ENCODE measurements at regions not wholly inside any gene's neighbourhood (a gene's known extent, or its start where the extent isn't known, plus 50 kb on each side); places are given as distances from the start of the nearest gene placed in this dataset.

DNA sequence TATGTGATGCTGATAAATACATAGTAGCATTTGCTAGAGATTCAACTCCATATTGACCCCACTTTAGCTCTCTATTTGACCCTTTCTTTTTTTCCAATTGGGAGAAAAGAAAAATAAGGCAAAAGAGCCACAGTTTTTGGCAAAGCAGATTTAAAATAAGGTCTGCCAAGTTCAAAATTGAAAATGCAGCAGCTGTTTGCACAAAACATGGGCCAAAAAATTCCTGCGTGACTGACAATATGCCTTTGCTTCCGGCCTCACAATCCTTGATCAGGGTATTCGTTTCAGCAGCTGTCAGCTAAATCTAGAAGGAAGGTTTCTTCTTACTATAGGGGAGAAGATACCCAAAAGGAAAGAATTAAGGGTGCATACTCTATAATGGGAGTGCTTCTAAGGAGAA, 563.5 kb upstream of the CCDC54 start:
- peaks cover 2% of the 10 kb centered on the region for H3K27me3 Mint-ChIP-seq (ENCODE audit: low read depth)
- no peaks in the 10 kb centered on the region for H3K36me3 Mint-ChIP-seq (ENCODE audit: insufficient read depth)
- no peak overlapping the region for H3K4me3 Mint-ChIP-seq
- no peaks in the 10 kb centered on the region for H3K9me3 Mint-ChIP-seq
- ATAC-seq (no peak), DNase-seq (no peak)
- no peaks in the 10 kb centered on the region for H3K4me1 Mint-ChIP-seq (ENCODE audit: low read depth)

DNA sequence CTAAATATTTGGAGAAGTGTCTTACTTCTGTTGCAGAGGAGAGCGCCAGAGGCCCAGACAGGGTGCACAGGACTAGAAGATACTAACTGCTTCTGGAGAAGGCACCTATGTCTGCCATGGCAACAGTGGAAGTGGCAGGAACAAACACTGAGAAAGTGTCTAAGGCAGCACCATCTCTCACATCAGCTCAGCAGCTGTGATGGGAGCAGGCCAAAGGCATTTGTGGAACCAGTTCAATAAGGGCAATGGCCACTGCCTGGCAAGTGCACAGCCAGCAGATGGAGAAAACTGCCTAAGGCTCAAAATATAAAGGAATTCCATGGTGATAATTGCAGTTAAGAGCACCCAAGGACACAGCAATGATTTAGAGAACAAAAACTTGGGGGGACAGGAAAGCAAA, 563.0 kb upstream of the CCDC54 start:
- no peak for ATAC-seq
- no peak overlapping the region for H3K4me3 Mint-ChIP-seq
- no peaks in the 10 kb centered on the region for H3K36me3 Mint-ChIP-seq (ENCODE audit: insufficient read depth)
- DNase-seq: no peak
- H3K27me3 Mint-ChIP-seq (ENCODE audit: low read depth): peaks cover 2% of the 10 kb centered on the region
- no peaks in the 10 kb centered on the region for H3K4me1 Mint-ChIP-seq (ENCODE audit: low read depth)
- H3K9me3 Mint-ChIP-seq: no peaks in the 10 kb centered on the region

DNA sequence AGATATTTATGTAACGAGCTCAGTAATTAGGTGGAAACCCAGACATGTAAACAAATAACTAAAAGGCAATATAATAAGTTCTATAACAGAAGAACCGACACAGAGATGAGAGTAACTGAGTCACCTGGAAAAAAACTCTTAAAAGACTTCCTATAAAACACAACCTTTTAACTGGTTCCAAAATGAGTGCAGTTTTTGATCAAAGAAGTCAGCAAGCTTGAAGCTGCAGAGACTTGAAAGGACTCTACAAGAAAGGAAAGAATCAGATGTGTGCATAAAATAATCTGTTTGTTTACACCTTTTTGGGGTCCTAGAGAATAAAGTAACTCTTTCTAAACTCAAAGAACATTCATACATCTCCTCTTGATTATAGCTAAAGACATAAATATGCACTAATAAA, 560.4 kb upstream of the CCDC54 start:
- no peaks in the 10 kb centered on the region for H3K36me3 Mint-ChIP-seq (ENCODE audit: insufficient read depth)
- H3K4me3 Mint-ChIP-seq: no peak overlapping the region
- DNase-seq (no peak), ATAC-seq (no peak)
- no peaks in the 10 kb centered on the region for H3K9me3 Mint-ChIP-seq
- H3K4me1 Mint-ChIP-seq (ENCODE audit: low read depth): no peaks in the 10 kb centered on the region
- peaks cover 2% of the 10 kb centered on the region for H3K27me3 Mint-ChIP-seq (ENCODE audit: low read depth)

DNA sequence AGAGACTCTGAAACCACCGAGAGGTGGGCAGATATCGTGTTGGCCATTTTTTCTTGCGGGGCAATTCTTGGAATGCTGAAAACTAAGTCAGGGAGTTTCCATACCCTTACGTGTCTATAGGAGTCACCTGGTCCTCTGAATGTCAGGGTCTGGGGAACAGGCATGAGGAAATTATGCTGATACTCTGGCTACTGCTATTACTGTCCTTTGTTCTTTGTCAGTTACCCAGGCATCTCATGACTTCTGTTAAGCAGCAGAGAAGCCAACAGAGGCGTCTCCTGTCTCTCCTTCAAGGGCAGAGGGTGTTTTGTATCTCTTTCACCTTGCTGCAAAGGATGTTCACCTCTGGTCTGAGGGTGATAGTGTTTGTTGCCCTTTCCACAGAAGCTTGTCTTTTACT, 559.5 kb upstream of the CCDC54 start:
- H3K27me3 Mint-ChIP-seq (ENCODE audit: low read depth): peaks cover 2% of the 10 kb centered on the region
- H3K9me3 Mint-ChIP-seq: no peaks in the 10 kb centered on the region
- no peak overlapping the region for H3K4me3 Mint-ChIP-seq
- H3K4me1 Mint-ChIP-seq (ENCODE audit: low read depth): no peaks in the 10 kb centered on the region
- DNase-seq (no peak), ATAC-seq (no peak)
- no peaks in the 10 kb centered on the region for H3K36me3 Mint-ChIP-seq (ENCODE audit: insufficient read depth)

DNA sequence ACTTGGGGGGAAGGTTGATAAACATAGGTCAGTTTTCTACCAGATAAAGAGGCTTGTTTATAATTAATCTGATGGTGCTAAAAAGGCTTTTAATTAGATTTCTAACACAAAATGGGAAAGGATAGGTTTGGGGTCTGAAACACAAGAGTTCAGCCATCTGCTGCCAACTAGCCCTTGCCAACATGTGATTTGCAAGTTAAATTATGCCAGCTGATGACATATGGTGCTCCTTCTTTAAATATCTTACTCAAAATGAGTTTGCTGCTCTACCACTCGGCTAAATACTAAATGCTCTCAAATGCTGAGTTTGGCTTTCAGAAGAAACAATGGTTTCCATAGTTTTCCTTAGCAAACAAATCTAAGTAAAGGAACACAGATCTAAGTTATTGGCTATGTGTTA, 557.8 kb upstream of the CCDC54 start:
- ATAC-seq (no peak), DNase-seq (no peak)
- H3K4me1 Mint-ChIP-seq (ENCODE audit: low read depth): no peaks in the 10 kb centered on the region
- peaks cover 2% of the 10 kb centered on the region for H3K27me3 Mint-ChIP-seq (ENCODE audit: low read depth)
- H3K9me3 Mint-ChIP-seq: no peaks in the 10 kb centered on the region
- H3K36me3 Mint-ChIP-seq (ENCODE audit: insufficient read depth): no peaks in the 10 kb centered on the region
- H3K4me3 Mint-ChIP-seq: no peak overlapping the region

DNA sequence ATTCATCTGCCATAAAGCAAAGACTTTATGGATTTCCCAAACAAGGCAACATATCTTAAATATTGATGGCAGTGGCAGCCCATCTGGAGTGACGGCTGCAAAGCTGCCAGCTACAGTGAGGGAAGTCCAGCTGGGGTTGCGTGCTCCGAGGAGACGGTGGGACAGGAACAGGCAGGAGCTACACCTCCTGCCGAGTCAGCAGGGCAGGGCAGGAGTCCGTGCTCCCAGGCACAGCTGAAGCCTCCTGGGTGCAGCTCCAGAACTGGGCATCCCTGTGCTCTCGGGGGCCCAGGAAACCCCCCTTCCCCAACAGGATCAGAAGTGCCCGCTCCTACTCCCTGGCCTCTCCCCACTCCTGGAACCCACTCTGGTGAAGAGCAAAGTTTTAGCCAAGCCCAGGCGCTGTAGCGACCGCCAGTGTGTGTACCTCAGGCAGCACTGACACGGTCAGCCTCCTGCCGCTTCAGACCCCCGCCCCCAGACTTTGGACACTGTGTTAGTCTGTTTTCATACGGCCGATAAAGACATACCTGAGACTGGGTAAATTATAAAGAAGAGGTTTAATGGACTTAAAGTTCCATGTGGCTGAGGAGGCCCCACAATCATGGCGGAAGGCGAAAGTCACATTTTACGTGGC, 556.4 kb upstream of the CCDC54 start:
- Mint-ChIP-seq H3K27me3 (ENCODE audit: low read depth) (peaks cover 2% of the 10 kb centered on the region), H3K4me3 (no peak overlapping the region), H3K4me1 (ENCODE audit: low read depth) (no peaks in the 10 kb centered on the region), H3K36me3 (ENCODE audit: insufficient read depth) (no peaks in the 10 kb centered on the region), H3K9me3 (no peaks in the 10 kb centered on the region)
- no peak for DNase-seq
- ATAC-seq: no peak

DNA sequence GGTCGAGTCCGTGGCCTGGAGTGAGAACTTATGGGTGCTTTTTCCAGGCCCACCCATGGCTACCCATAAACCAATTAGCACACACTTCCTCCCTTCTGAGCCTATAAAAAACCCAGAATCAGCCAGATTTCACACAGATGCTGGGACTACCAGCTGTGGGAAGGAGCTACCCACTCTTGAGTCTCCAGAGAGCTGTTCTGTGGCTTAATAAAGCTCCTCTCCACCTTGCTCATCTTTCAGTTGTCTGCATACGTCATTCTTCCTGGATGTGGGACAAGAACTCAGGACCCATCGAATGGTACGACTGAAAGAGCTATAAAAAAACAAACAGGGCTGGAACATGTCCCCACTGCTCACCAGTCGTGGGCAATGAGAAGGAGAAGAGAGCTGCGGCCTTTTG, 555.4 kb upstream of the CCDC54 start:
- H3K4me1 Mint-ChIP-seq (ENCODE audit: low read depth): no peaks in the 10 kb centered on the region
- DNase-seq: no peak
- H3K36me3 Mint-ChIP-seq (ENCODE audit: insufficient read depth): no peaks in the 10 kb centered on the region
- H3K9me3 Mint-ChIP-seq: no peaks in the 10 kb centered on the region
- no peak for ATAC-seq
- no peak overlapping the region for H3K4me3 Mint-ChIP-seq
- H3K27me3 Mint-ChIP-seq (ENCODE audit: low read depth): peaks cover 2% of the 10 kb centered on the region

DNA sequence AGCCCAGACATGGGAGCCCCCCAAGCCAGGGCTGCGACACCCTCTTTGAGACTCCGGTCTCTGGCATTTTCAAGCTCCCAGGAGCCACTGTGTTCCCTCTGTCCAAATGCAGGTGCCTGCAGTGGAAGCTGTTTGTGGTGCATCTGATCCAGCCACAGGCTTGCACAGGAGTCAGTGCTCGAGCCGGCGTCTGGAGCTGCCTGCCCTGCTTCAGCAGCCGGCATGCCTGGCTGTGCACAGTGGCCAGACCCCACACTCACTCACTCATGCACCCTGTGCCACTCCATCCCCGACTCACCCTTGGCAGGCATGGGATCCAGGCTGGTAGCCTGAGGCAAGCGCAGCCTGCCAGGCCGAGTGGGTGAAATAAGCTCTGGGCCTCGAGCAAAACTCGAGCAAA, 555.0 kb upstream of the CCDC54 start:
- H3K27me3 Mint-ChIP-seq (ENCODE audit: low read depth): peaks cover 2% of the 10 kb centered on the region
- no peaks in the 10 kb centered on the region for H3K36me3 Mint-ChIP-seq (ENCODE audit: insufficient read depth)
- ATAC-seq (no peak), DNase-seq (no peak)
- no peaks in the 10 kb centered on the region for H3K9me3 Mint-ChIP-seq
- H3K4me3 Mint-ChIP-seq: no peak overlapping the region
- H3K4me1 Mint-ChIP-seq (ENCODE audit: low read depth): no peaks in the 10 kb centered on the region

DNA sequence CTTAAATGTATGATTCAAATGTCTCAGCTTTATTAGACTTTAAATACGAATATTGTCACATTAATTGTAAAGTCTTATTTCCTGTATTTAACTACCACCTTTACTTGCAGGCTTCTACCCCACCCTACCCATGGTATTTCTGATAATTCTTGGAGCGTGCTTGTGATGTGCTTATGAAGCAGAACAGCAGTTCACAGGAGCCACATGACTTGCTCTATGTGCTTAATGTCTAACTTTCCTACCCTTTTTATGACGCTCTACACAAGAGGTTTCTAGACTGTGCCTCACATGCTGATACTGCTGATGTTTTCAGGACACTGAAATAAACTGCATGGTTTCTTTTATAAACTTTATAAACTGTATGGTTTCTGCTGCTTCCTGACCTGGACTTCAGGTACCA, 553.5 kb upstream of the CCDC54 start:
- no peak overlapping the region for H3K4me3 Mint-ChIP-seq
- H3K4me1 Mint-ChIP-seq (ENCODE audit: low read depth): no peaks in the 10 kb centered on the region
- DNase-seq: no peak
- no peaks in the 10 kb centered on the region for H3K36me3 Mint-ChIP-seq (ENCODE audit: insufficient read depth)
- peaks cover 2% of the 10 kb centered on the region for H3K27me3 Mint-ChIP-seq (ENCODE audit: low read depth)
- no peak for ATAC-seq
- no peaks in the 10 kb centered on the region for H3K9me3 Mint-ChIP-seq

DNA sequence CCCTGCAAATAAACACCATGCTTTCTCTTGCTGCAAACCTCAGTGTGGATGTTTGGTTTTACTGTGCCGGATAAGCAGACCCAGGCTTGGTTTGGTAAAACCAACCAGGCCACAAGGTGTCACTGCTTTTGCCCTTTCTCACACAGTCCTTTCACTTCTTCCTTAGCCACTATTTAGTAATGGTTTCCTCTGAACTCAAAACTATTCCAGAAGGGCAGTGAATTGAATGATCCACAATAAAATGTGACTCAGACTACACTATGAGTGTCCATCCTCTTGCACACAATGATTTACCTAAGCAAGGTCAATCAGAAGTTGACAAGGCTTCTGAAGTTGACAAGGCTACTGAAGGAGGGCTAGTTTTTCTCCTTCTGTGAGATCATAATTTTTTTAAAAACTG, 552.4 kb upstream of the CCDC54 start:
- H3K4me1 Mint-ChIP-seq (ENCODE audit: low read depth): no peaks in the 10 kb centered on the region
- no peaks in the 10 kb centered on the region for H3K36me3 Mint-ChIP-seq (ENCODE audit: insufficient read depth)
- no peaks in the 10 kb centered on the region for H3K9me3 Mint-ChIP-seq
- peaks cover 2% of the 10 kb centered on the region for H3K27me3 Mint-ChIP-seq (ENCODE audit: low read depth)
- no peak for DNase-seq
- no peak overlapping the region for H3K4me3 Mint-ChIP-seq
- ATAC-seq: no peak

DNA sequence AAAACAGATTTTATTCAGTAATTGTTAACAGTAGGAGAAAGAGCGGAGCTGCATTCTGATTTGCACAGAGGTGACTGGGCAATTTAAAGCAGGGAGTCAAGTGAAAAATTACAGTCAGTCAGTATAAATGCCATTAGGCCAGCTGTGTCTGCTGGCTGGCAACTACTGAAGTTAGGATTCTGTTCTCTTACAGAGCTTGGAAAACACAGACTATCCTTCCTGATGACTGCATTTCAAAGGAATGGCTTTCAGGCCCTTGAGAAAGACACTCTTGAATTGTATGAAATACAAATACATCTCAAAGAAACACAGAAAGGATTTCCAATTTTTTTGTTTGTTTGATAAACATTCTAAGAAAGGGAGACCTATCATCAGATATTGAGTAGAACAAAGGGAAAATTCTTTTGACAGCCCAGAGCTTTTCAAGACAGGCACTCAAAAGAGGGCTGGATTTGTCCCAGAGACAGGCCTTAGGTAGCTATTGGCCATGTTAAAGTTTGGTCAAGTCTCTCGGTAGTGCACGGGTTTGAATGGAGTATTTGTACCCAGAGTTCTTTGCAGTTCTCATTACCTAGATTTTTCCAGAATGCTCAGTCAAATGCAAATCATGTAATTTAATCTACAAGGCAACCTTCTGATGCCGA, 551.2 kb upstream of the CCDC54 start:
- Mint-ChIP-seq H3K4me1 (ENCODE audit: low read depth) (no peaks in the 10 kb centered on the region), H3K4me3 (no peak overlapping the region), H3K9me3 (no peaks in the 10 kb centered on the region), H3K36me3 (ENCODE audit: insufficient read depth) (no peaks in the 10 kb centered on the region), H3K27me3 (ENCODE audit: low read depth) (peaks cover 2% of the 10 kb centered on the region)
- DNase-seq (no peak), ATAC-seq (no peak)

DNA sequence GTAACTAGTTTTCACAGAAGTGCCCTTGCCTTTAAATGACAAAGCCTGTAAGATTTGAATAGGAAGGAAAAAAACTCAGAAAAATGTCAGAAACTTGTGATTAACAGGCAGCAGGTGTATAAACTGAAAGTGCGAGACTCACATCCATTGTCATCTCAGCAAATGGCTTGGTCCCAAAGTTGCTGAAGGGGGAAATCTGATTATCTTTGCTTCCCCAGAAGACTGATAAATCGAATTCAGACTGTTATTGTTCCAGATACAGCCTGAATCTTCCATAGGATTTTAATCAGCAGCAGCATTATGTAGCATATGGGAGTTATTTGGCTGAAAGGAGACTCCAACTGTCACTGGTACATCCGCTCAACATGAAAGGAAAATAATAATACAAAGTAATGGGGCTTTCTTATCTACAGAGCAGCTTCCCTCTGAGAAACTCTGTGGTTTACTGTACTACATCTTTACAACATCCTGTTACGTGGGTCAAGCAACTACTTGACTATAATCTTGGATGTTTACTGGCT, 550.4 kb upstream of the CCDC54 start:
- peaks cover 2% of the 10 kb centered on the region for H3K27me3 Mint-ChIP-seq (ENCODE audit: low read depth)
- DNase-seq (no peak), ATAC-seq (no peak)
- H3K9me3 Mint-ChIP-seq: peaks cover 3% of the 10 kb centered on the region
- H3K4me1 Mint-ChIP-seq (ENCODE audit: low read depth): no peaks in the 10 kb centered on the region
- no peaks in the 10 kb centered on the region for H3K36me3 Mint-ChIP-seq (ENCODE audit: insufficient read depth)
- H3K4me3 Mint-ChIP-seq: no peak overlapping the region

DNA sequence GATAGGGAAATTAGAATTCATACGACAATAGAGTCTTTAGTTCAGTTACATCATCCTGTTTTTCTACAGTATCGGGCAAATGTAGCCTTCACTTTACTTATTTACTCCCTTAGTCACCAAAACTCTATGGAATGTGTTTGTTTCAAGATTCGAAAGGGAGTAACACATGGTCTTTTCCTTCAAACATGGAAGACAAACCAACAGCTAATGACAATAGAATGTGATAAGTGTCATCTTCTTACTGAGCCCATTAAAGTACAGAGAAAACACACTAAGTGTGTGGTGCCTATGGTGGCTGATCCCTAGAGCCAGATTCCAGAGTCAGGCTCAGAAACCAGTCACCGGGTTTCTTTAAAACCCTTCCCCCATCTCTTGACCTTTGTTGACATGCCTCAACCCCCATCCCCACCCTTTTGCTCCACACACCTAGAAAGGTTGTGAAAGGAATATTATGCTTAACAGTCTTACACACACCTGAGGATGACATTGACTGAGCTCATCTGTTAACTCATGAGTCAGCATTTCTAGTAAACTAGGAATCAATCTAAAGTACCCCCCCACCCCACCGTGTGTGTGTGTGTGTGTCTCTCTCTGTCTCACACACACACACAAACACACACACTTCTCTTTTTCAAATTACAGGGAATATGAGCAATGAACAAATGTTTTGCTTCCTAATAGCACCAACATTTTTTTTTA, 549.6 kb upstream of the CCDC54 start:
- ATAC-seq (no peak), DNase-seq (no peak)
- Mint-ChIP-seq H3K4me3 (no peak overlapping the region), H3K9me3 (peaks cover 10% of the 10 kb centered on the region), H3K27me3 (ENCODE audit: low read depth) (peaks cover 2% of the 10 kb centered on the region), H3K4me1 (ENCODE audit: low read depth) (no peaks in the 10 kb centered on the region), H3K36me3 (ENCODE audit: insufficient read depth) (no peaks in the 10 kb centered on the region)

DNA sequence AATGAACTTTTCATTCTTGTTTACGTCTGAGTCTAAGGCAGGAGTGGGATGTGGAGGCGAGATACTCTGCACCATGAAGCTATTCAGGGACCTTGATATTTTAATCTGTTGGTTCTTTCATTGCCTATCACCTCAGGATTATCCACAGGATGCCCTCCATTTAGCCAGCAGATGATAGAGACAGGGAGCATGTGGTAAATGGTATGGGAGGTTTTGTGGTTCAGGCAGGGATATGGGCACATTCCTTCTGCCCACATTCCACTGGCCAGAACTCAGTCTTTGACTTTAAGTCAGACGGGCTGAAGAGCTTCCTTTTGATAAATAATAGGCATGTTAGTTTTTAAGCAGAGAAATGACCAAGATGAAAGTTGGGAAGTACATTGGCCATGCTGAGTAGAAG, 548.0 kb upstream of the CCDC54 start:
- H3K4me1 Mint-ChIP-seq (ENCODE audit: low read depth): no peaks in the 10 kb centered on the region
- H3K27me3 Mint-ChIP-seq (ENCODE audit: low read depth): peaks cover 2% of the 10 kb centered on the region
- no peak for DNase-seq
- no peak for ATAC-seq
- H3K36me3 Mint-ChIP-seq (ENCODE audit: insufficient read depth): no peaks in the 10 kb centered on the region
- H3K9me3 Mint-ChIP-seq: peaks cover 13% of the 10 kb centered on the region
- H3K4me3 Mint-ChIP-seq: no peak overlapping the region

DNA sequence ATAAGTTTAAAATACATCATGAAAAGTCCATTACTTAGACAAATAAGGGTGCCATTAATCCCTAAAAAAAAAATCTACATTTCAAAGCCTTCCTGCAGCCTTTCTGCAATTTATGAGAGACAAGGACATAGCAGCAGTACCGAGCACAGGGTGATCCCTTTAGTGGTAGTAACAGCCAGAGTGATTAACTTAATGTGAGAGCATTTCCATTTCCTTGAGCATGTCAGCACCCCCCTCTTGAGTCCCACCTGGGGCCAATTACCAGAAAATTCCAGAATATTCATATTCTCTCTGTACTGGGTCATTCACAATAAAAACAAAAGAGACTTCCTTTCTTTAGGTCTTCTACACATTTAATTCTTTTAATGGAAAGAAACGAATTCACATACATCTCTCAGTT, 546.9 kb upstream of the CCDC54 start:
- ATAC-seq (no peak), DNase-seq (no peak)
- H3K4me3 Mint-ChIP-seq: no peak overlapping the region
- peaks cover 13% of the 10 kb centered on the region for H3K9me3 Mint-ChIP-seq
- no peaks in the 10 kb centered on the region for H3K36me3 Mint-ChIP-seq (ENCODE audit: insufficient read depth)
- H3K4me1 Mint-ChIP-seq (ENCODE audit: low read depth): no peaks in the 10 kb centered on the region
- peaks cover 2% of the 10 kb centered on the region for H3K27me3 Mint-ChIP-seq (ENCODE audit: low read depth)

All from activated T-cell treated with anti-CD3 and anti-CD28 coated beads, Interleukin-2, amount 50 U/mL, for 4 hours (primary cell).